H1 (cell line): ENCODE measurements at regions not wholly inside any gene's neighbourhood (a gene's known extent, or its start where the extent isn't known, plus 50 kb on each side); places are given as distances from the start of the nearest gene placed in this dataset.

Experiments used
- CTCF ChIA-PET: fragments of 300-600 bp; sonication (Branson Sonifier 250); formaldehyde crosslinking; loops from one replicate; lab custom pipeline; 2021; ENCODE audit not compliant: partially characterized antibody; lab: Charles Lee
- POLR2A ChIA-PET: fragments of 300-600 bp; sonication (Branson Sonifier 250); formaldehyde crosslinking; loops from one replicate; lab custom pipeline; 2021; ENCODE audit warnings: inconsistent platforms; ENCODE audit not compliant: partially characterized antibody; lab: Charles Lee
- DNase-seq, 2 experiments: peaks; one replicate each; pipeline versions ENCODE4 v3.0.0 to v3.0.0-alpha.2; 2010 to 2022; ENCODE audit warnings: low spot score in 2 of 2, low read depth in 1 of 2, mixed read lengths in 1 of 2
- FAIRE-seq: peaks from 2 replicates; lab custom pipeline; 2011; peaks lifted over from hg19 to GRCh38; lab: Jason Lieb, UNC
- H2AFZ ChIP-seq: 2 replicates; pipeline ENCODE4 v1.8.1; 2012; ENCODE audit warnings: low read length, inconsistent platforms
- H2AK5ac ChIP-seq: 2 replicates; pipeline ENCODE4 v1.6.1; 2013; ENCODE audit warnings: low read depth, low read length
- H2BK120ac ChIP-seq: replicated peaks from 2 replicates; pipeline ENCODE3; 2013; ENCODE audit warnings: low read depth, low read length, inconsistent platforms
- H2BK12ac ChIP-seq: 2 replicates; pipeline ENCODE4 v1.6.1; 2013; ENCODE audit warnings: low read depth, low read length
- H2BK15ac ChIP-seq: 2 replicates; pipeline ENCODE4 v1.6.1; 2013; ENCODE audit warnings: low read length
- H2BK20ac ChIP-seq: 2 replicates; pipeline ENCODE4 v1.6.1; 2013; ENCODE audit warnings: low read length
- H2BK5ac ChIP-seq: 2 replicates; pipeline ENCODE4 v1.6.1; 2013; ENCODE audit warnings: low read depth, low read length
- H3K14ac ChIP-seq: 2 replicates; pipeline ENCODE4 v1.6.1; 2013; ENCODE audit warnings: inconsistent platforms; ENCODE audit not compliant: insufficient read length
- H3K18ac ChIP-seq: 2 replicates; pipeline ENCODE4 v1.6.1; 2013; ENCODE audit warnings: low read length; ENCODE audit errors: extremely low read depth
- H3K23ac ChIP-seq: 2 replicates; pipeline ENCODE4 v1.6.1; 2013; ENCODE audit warnings: inconsistent platforms; ENCODE audit not compliant: insufficient read length
- H3K23me2 ChIP-seq: 2 replicates; pipeline ENCODE4 v1.6.1; 2013; ENCODE audit warnings: low read depth, low read length
- H3K27ac ChIP-seq: 2 replicates; pipeline ENCODE4 v1.6.1; 2011; ENCODE audit warnings: low read depth, low read length, inconsistent platforms
- H3K27me3 ChIP-seq, 4 experiments: replicated peaks in 1 of 4; 1 replicate in 1 of 4; 2 replicates in 3 of 4; pipeline versions ENCODE4 v1.6.1 to v1.8.1; 2011 to 2013; ENCODE audit warnings: low read length in 3 of 4, mild to moderate bottlenecking in 3 of 4, inconsistent platforms in 2 of 4, mixed read lengths in 2 of 4, moderate library complexity in 1 of 4; ENCODE audit not compliant: control insufficient read depth in 3 of 4, insufficient read depth in 3 of 4; ENCODE audit errors: extremely low read depth in 1 of 4
- H3K36me3 ChIP-seq, 4 experiments: 2 replicates each; pipeline versions ENCODE4 v1.6.1 to v1.8.1; 2011 to 2013; ENCODE audit warnings: mild to moderate bottlenecking in 4 of 4, low read length in 3 of 4, moderate library complexity in 2 of 4, control low read depth in 1 of 4, inconsistent platforms in 1 of 4; ENCODE audit not compliant: insufficient read depth in 4 of 4, control insufficient read depth in 2 of 4
- H3K4ac ChIP-seq: replicated peaks from 2 replicates; pipeline ENCODE3; 2013; ENCODE audit warnings: low read length, low read depth, mixed read lengths, inconsistent platforms; ENCODE audit not compliant: insufficient read length
- H3K4me1 ChIP-seq, 4 experiments: replicated peaks in 1 of 4; 1 replicate in 1 of 4; 2 replicates in 3 of 4; pipeline versions ENCODE4 v1.6.1 to v1.8.1; 2011 to 2013; ENCODE audit warnings: low read length in 3 of 4, inconsistent platforms in 2 of 4, mixed read lengths in 1 of 4; ENCODE audit not compliant: insufficient read depth in 4 of 4, control insufficient read depth in 3 of 4
- H3K4me2 ChIP-seq, 2 experiments: 2 replicates each; pipeline versions ENCODE4 v1.6.1 to v1.8.1; 2011 to 2013; ENCODE audit warnings: low read depth in 2 of 2, low read length in 2 of 2, control low read depth in 1 of 2, inconsistent platforms in 1 of 2, mild to moderate bottlenecking in 1 of 2; ENCODE audit not compliant: insufficient read depth in 1 of 2
- H3K4me3 ChIP-seq, 4 experiments: fragments of 200-600, 300-600 bp in 1 of 4; sonication (generic), shearing (Covaris generic), sonication (Bioruptor Twin) in 1 of 4; 2 replicates each; pipeline versions ENCODE4 v1.5.1 to v1.8.1; 2011 to 2016; ENCODE audit warnings: low read length in 4 of 4, low read depth in 3 of 4, control low read depth in 2 of 4, inconsistent platforms in 2 of 4, mild to moderate bottlenecking in 2 of 4, mixed read lengths in 1 of 4, moderate library complexity in 1 of 4; ENCODE audit not compliant: insufficient read depth in 2 of 4; ENCODE audit errors: extremely low read depth in 1 of 4
- H3K56ac ChIP-seq: replicated peaks from 2 replicates; pipeline ENCODE3; 2013; ENCODE audit warnings: low read depth, mild to moderate bottlenecking, mixed read lengths, low read length, inconsistent platforms; ENCODE audit not compliant: insufficient read length
- H3K79me1 ChIP-seq: 2 replicates; pipeline ENCODE4 v1.6.1; 2013; ENCODE audit warnings: low read depth, low read length, control low read depth
- H3K79me2 ChIP-seq, 2 experiments: 2 replicates each; pipeline versions ENCODE4 v1.6.1 to v1.8.1; 2012 to 2013; ENCODE audit warnings: low read length in 2 of 2, mild to moderate bottlenecking in 2 of 2, inconsistent platforms in 1 of 2; ENCODE audit not compliant: insufficient read depth in 2 of 2, control insufficient read depth in 1 of 2
- H3K9ac ChIP-seq, 4 experiments: replicated peaks in 1 of 4; 1 replicate in 1 of 4; 2 replicates in 3 of 4; pipeline versions ENCODE4 v1.6.1 to v1.8.1; 2011 to 2013; ENCODE audit warnings: low read depth in 3 of 4, low read length in 3 of 4, control low read depth in 2 of 4, mild to moderate bottlenecking in 2 of 4, moderate library complexity in 2 of 4, inconsistent platforms in 1 of 4; ENCODE audit errors: extremely low read depth in 1 of 4
- H3K9me3 ChIP-seq, 2 experiments: 2 replicates each; pipeline versions ENCODE4 v1.6.1 to v1.8.1; 2012 to 2013; ENCODE audit warnings: mild to moderate bottlenecking in 2 of 2, moderate library complexity in 2 of 2, control low read depth in 1 of 2, inconsistent platforms in 1 of 2, low read depth in 1 of 2, low read length in 1 of 2, mixed read lengths in 1 of 2; ENCODE audit not compliant: insufficient read depth in 2 of 2
- H4K20me1 ChIP-seq, 2 experiments: replicated peaks in 1 of 2; 2 replicates each; pipeline versions ENCODE3 to v1.8.1; 2011 to 2013; ENCODE audit warnings: inconsistent platforms in 2 of 2, low read length in 2 of 2, mild to moderate bottlenecking in 1 of 2; ENCODE audit not compliant: insufficient read depth in 2 of 2, control insufficient read depth in 1 of 2
- H4K5ac ChIP-seq: 2 replicates; pipeline ENCODE4 v1.6.1; 2013; ENCODE audit warnings: low read length, low read depth, mixed read lengths, inconsistent platforms; ENCODE audit not compliant: insufficient read length
- H4K8ac ChIP-seq: 2 replicates; pipeline ENCODE4 v1.8.0; 2013; ENCODE audit warnings: mild to moderate bottlenecking, moderate library complexity, low read length, inconsistent platforms; ENCODE audit not compliant: insufficient read depth; ENCODE audit errors: extremely low read depth
- H4K91ac ChIP-seq: replicated peaks from 2 replicates; pipeline ENCODE3; 2013; ENCODE audit warnings: low read length, mixed read lengths, inconsistent platforms; ENCODE audit not compliant: insufficient read length
- CBX5 ChIP-seq: fragments of 300-800, 300-1000 bp; sonication (generic); IDR thresholded peaks from 2 replicates; pipeline ENCODE4 v1.7.1; 2016; ENCODE audit warnings: antibody characterized with exemption, low read length, low read depth
- EP300 ChIP-seq, 2 experiments: IDR thresholded peaks; 1 replicate in 1 of 2; 2 replicates in 1 of 2; pipeline ENCODE4 v1.6.1; 2011 to 2012; ENCODE audit warnings: low read depth in 2 of 2, low read length in 2 of 2, mild to moderate bottlenecking in 2 of 2, borderline replicate concordance in 1 of 2, inconsistent platforms in 1 of 2, moderate library complexity in 1 of 2
- RXRA ChIP-seq: IDR thresholded peaks from 2 replicates; pipeline ENCODE4 v1.6.1; 2011; ENCODE audit warnings: low read depth, mild to moderate bottlenecking, low read length, moderate library complexity; ENCODE audit not compliant: insufficient read depth
- SP4 ChIP-seq: IDR thresholded peaks from 2 replicates; pipeline ENCODE4 v1.6.1; 2012; ENCODE audit warnings: low read length, inconsistent platforms
- USF2 ChIP-seq: IDR thresholded peaks from 2 replicates; pipeline ENCODE4 v1.6.1; 2011; ENCODE audit warnings: low read length, improper control_type of control experiment
- WGBS, 2 experiments: shearing (Covaris generic) in 1 of 2; methylation state at CpG; one replicate each; pipeline versions ENCODE4 v1.1.6 to v1.1.7; 2013 to 2015; ENCODE audit warnings: low lambda C conversion rate in 2 of 2, mixed read lengths in 2 of 2, inconsistent platforms in 1 of 2, low coverage in 1 of 2, missing lambda C conversion rate in 1 of 2; ENCODE audit not compliant: insufficient replicate concordance in 2 of 2, insufficient coverage in 1 of 2, insufficient read length in 1 of 2; ENCODE audit errors: extremely low coverage in 1 of 2, missing lambda C conversion rate in 1 of 2; 5-methylcytosine and 5-hydroxymethylcytosine counted together

- Histone ChIP-seq H4K8ac (no peak overlapping the region), H2BK20ac (no peak overlapping the region), H3K27me3 (no peaks in the 10 kb centered on the region), H3K23ac (no peak overlapping the region), H2BK5ac (no peak overlapping the region), H3K4ac (no peak overlapping the region), H3K79me2 (no peaks in the 10 kb centered on the region), H3K18ac (no peak overlapping the region), H3K79me1 (no peaks in the 10 kb centered on the region), H2BK15ac (no peak overlapping the region), H2BK120ac (no peak overlapping the region), H4K91ac (no peak overlapping the region), H3K56ac (no peak overlapping the region), H2BK12ac (no peak overlapping the region), H3K4me3 (no peak overlapping the region), H3K27ac (no peak overlapping the region), H2AFZ (no peak overlapping the region), H4K20me1 (no peaks in the 10 kb centered on the region), H3K36me3 (no peaks in the 10 kb centered on the region), H3K9me3 (no peaks in the 10 kb centered on the region), H3K23me2 (no peaks in the 10 kb centered on the region), H2AK5ac (no peak overlapping the region), H3K14ac (no peak overlapping the region), H3K4me2 (no peak overlapping the region), H3K4me1 (no peaks in the 10 kb centered on the region), H3K9ac (no peak overlapping the region), H4K5ac (no peak overlapping the region)
- 81% methylated on average over 7 of the region's 7 CpGs; no CpG with 5 or more reads in 1 of the 2 experiments for WGBS, 2 experiments
- POLR2A ChIA-PET = no interaction called here
- CTCF ChIA-PET = interaction anchor here (0.7 kb wide), 1 partner anchor 12 kb away, joined by 3 read pairs; no protein-coding TSS in a partner anchor
- DNase-seq (no peak), FAIRE-seq (no peak)
- no peak for TF ChIP-seq EP300 (IDR thresholded peaks at IDR 0.05; ENCODE audit: borderline replicate concordance in 1 of 2, low read depth in 2 of 2, low read length in 2 of 2)
- no peak for TF ChIP-seq RXRA
- no peak for TF ChIP-seq CBX5
- no peak for TF ChIP-seq SP4
- TF ChIP-seq USF2 = no peak
These were observed 114.0 kb upstream of the VEGFC start for GRCh38 chr4:176906709-176907108.
